ENCODE measurements at regions not wholly inside any gene's neighbourhood (a gene's known extent, or its start where the extent isn't known, plus 50 kb on each side); places are given as distances from the start of the nearest gene placed in this dataset.
A peak's percentile ranks its signal among the peaks of the same experiment; 100 is the strongest.
"Not testable (repeated sequence)": the region's sequence is repeated elsewhere in the genome, so short reads cannot be mapped to it uniquely, and the experiment has no call there.

DNA sequence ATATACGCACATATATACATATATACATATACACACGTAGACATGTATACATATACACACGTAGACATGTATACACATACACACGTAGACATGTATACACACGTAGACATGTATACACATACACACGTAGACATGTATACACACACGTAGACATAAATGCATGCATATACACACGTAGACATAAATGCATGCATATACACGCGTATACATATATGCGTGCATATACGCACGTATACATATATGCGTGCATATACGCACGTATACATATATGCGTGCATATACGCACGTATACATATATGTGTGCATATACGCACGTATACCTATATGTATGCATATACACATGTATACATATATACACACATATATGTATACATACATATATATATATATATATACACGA lies 114.9 kb upstream of the XIST start:
- not testable (repeated sequence) for H3K4me1 Mint-ChIP-seq (ENCODE audit: low read depth); H3K27me3 Mint-ChIP-seq; H3K27ac Mint-ChIP-seq; H3K9me3 Mint-ChIP-seq; H3K4me3 Mint-ChIP-seq
- H3K36me3 Mint-ChIP-seq (ENCODE audit: low read depth) = peaks cover 18% of the 10 kb centered on the region

- Mint-ChIP-seq H3K4me1 (ENCODE audit: low read depth) (peaks cover 12% of the 10 kb centered on the region), H3K27me3 (no peaks in the 10 kb centered on the region), H3K9me3 (no peaks in the 10 kb centered on the region), H3K4me3 (no peak overlapping the region), H3K27ac (no peak overlapping the region), H3K36me3 (ENCODE audit: low read depth) (peaks cover 18% of the 10 kb centered on the region)
These were observed 113.3 kb upstream of the XIST start for GRCh38 chrX:73965833-73966232.

GRCh38 chrX:73964579-73964978 lies 112.1 kb upstream of the XIST start:
- Mint-ChIP-seq H3K9me3 (no peaks in the 10 kb centered on the region), H3K4me3 (no peak overlapping the region), H3K36me3 (ENCODE audit: low read depth) (peaks cover 12% of the 10 kb centered on the region), H3K27me3 (no peaks in the 10 kb centered on the region), H3K4me1 (ENCODE audit: low read depth) (peaks cover 20% of the 10 kb centered on the region), H3K27ac (no peak overlapping the region)

GRCh38 chrX:73963682-73964081 lies 111.2 kb upstream of the XIST start:
- no peak overlapping the region for H3K27ac Mint-ChIP-seq
- no peaks in the 10 kb centered on the region for H3K27me3 Mint-ChIP-seq
- H3K4me3 Mint-ChIP-seq = no peak overlapping the region
- H3K36me3 Mint-ChIP-seq (ENCODE audit: low read depth) = peaks cover 12% of the 10 kb centered on the region
- no peaks in the 10 kb centered on the region for H3K9me3 Mint-ChIP-seq
- H3K4me1 Mint-ChIP-seq (ENCODE audit: low read depth) = peaks cover 27% of the 10 kb centered on the region

GRCh38 chrX:73962948-73963347 lies 110.4 kb upstream of the XIST start:
- no peak overlapping the region for H3K27ac Mint-ChIP-seq
- no peak overlapping the region for H3K4me3 Mint-ChIP-seq
- H3K4me1 Mint-ChIP-seq (ENCODE audit: low read depth) = peaks cover 31% of the 10 kb centered on the region
- no peaks in the 10 kb centered on the region for H3K9me3 Mint-ChIP-seq
- H3K36me3 Mint-ChIP-seq (ENCODE audit: low read depth) = peaks cover 16% of the 10 kb centered on the region
- H3K27me3 Mint-ChIP-seq = no peaks in the 10 kb centered on the region

DNA sequence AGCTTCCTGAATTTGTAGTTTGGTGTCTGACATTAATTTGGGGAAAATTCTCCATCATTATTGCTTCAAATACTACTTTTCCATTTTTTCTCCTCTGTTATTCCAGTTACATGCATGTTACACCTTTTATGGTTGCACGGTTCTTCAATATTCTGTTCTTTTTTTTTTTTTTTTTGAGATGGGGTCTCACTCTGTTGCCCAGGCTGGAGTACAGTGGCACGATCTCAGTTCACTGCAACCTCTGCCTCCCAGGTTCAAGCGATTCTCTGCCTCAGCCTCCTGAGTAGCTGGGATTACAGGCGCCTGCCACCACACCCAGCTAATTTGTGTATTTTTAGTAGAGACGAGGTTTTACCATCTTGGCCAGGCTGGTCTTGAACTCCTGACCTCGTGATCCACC lies 109.4 kb upstream of the XIST start:
- H3K27ac Mint-ChIP-seq, H3K9me3 Mint-ChIP-seq, H3K4me3 Mint-ChIP-seq, H3K27me3 Mint-ChIP-seq: not testable (repeated sequence)
- Mint-ChIP-seq H3K36me3 (ENCODE audit: low read depth) (peaks cover 12% of the 10 kb centered on the region), H3K4me1 (ENCODE audit: low read depth) (peaks cover 36% of the 10 kb centered on the region)

- H3K4me3 Mint-ChIP-seq = peak overlapping the region; percentile 91
- peak overlapping the region; percentile 96 for H3K27ac Mint-ChIP-seq
- peaks cover 9% of the 10 kb centered on the region for H3K36me3 Mint-ChIP-seq (ENCODE audit: low read depth)
- no peaks in the 10 kb centered on the region for H3K27me3 Mint-ChIP-seq
- peaks cover 23% of the 10 kb centered on the region for H3K4me1 Mint-ChIP-seq (ENCODE audit: low read depth)
- H3K9me3 Mint-ChIP-seq = no peaks in the 10 kb centered on the region
These were observed 92.0 kb upstream of the XIST start for GRCh38 chrX:73944563-73944908.

DNA sequence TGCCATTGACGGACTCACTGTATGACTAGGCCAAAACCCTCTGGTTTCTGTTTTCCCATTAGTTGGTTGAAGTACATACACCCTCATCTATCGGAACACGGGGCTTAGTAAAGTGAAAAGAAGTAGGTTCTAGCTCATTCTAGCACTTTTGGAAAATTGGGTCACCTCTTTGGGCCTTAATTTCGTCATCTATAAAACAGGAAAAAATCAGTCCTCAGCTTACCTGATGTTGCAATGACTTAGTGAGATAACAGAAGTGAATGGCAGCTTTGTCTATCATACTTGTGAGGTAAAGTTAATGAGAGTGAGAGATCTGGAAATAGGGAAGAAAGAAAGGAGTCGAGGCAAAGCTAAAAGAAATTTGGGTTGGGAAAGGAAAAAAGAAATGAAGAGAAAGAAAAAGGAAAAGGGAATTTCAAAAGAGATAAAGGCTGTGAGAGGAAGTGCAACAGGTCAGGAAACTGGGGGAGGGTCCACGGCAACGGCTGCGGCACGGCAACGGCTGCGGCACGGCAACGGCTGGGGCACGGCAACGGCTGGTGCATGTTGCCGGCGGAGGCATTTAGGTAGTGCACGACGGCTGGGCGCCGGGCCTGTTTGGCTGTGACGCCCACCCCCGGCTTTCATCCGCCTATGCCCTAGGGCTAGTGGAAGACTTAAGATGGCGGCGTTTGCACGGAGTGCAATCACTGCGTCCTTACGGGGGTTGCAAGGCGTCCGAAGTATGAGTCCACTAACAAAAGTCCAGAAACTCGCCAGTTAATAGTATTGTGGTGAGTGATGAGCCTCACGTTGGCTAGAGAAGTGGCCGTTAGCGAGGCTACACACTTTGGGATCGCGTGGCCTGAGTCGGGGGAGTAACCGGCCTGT lies 91.4 kb upstream of the XIST start:
- peaks cover 9% of the 10 kb centered on the region for H3K36me3 Mint-ChIP-seq (ENCODE audit: low read depth)
- H3K4me1 Mint-ChIP-seq (ENCODE audit: low read depth) = peaks cover 23% of the 10 kb centered on the region
- H3K27ac Mint-ChIP-seq = peak overlapping the region; percentile 96
- no peaks in the 10 kb centered on the region for H3K27me3 Mint-ChIP-seq
- H3K9me3 Mint-ChIP-seq = no peaks in the 10 kb centered on the region
- H3K4me3 Mint-ChIP-seq = peak overlapping the region; percentile 91

DNA sequence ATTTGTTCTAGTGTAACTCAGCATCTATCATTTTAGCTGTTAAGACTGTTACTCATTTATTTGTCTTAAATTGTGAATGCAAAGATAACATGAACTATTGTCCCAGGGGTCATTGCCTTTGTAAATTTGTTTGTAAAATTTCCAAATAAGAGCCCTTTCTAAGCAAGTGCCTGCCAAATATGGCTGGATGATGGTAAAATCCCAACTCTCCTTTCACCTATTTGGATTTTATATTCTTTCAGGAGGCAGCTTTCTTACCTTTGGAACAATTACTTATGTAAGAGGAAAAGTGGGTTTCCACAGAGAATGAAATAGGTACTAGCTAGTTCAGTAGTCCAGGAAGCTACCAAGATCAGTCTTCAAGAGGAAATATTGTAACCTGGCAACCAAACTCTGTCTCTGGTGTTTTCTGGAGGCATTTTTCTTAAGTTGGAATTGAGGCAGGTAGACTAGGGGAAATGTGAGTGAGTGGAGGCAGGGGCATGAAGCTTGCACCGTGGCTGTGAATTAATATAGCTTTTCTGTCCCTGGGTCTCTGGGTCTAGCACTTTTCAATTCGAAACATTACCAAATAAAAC lies 88.5 kb upstream of the XIST start:
- H3K9me3 Mint-ChIP-seq = no peaks in the 10 kb centered on the region
- H3K27ac Mint-ChIP-seq = no peak overlapping the region
- no peak overlapping the region for H3K4me3 Mint-ChIP-seq
- peaks cover 15% of the 10 kb centered on the region for H3K4me1 Mint-ChIP-seq (ENCODE audit: low read depth)
- H3K36me3 Mint-ChIP-seq (ENCODE audit: low read depth) = peaks cover 4% of the 10 kb centered on the region
- no peaks in the 10 kb centered on the region for H3K27me3 Mint-ChIP-seq

DNA sequence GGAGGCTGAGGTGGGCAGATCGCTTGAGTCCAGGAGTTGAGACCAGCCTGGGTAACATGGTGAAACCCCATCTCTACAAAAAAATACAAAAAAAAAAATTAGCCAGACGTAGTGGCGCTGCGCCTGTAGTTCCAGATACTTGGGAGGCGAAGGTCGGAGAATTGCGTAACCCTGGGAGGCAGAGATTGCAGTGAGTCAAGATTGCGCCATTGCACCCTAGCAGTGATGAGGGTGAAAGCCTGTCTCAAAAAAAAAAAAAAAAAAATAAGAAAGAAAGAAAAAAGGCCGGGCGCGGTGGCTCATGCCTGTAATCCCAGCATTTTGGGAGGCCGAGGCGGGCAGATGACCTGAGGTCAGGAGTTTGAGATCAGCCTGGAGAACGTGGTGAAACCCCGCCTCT lies 85.3 kb upstream of the XIST start:
- not testable (repeated sequence) for H3K4me3 Mint-ChIP-seq; H3K27ac Mint-ChIP-seq; H3K9me3 Mint-ChIP-seq; H3K27me3 Mint-ChIP-seq; H3K36me3 Mint-ChIP-seq (ENCODE audit: low read depth); H3K4me1 Mint-ChIP-seq (ENCODE audit: low read depth)

- H3K27ac Mint-ChIP-seq = no peak overlapping the region
- no peaks in the 10 kb centered on the region for H3K4me1 Mint-ChIP-seq (ENCODE audit: low read depth)
- H3K27me3 Mint-ChIP-seq = no peaks in the 10 kb centered on the region
- H3K36me3 Mint-ChIP-seq (ENCODE audit: low read depth) = no peaks in the 10 kb centered on the region
- H3K9me3 Mint-ChIP-seq = no peaks in the 10 kb centered on the region
- H3K4me3 Mint-ChIP-seq = no peak overlapping the region
These were observed 80.0 kb upstream of the XIST start for GRCh38 chrX:73932522-73932921.

DNA sequence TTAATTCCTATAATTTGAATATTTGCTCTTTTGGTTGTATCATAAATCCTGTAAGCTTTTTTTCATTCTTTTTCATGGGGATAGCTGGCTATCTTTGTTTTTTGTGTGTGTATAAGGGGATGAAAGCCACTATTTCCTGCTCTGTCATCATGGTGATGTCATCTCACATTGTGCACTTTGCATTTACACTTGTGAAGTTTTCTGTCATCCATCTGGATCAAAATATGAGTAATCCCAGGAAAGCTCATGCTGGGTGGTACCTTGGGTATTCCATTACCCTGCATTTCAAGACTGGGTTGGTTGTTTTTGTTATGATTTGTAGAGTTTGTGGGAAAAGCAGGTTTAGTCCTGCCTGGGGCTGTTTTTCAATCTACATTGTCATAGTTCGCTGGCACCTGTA lies 77.8 kb upstream of the XIST start:
- no peaks in the 10 kb centered on the region for H3K36me3 Mint-ChIP-seq (ENCODE audit: low read depth)
- H3K4me1 Mint-ChIP-seq (ENCODE audit: low read depth) = no peaks in the 10 kb centered on the region
- no peak overlapping the region for H3K27ac Mint-ChIP-seq
- H3K9me3 Mint-ChIP-seq = no peaks in the 10 kb centered on the region
- no peaks in the 10 kb centered on the region for H3K27me3 Mint-ChIP-seq
- H3K4me3 Mint-ChIP-seq = no peak overlapping the region

DNA sequence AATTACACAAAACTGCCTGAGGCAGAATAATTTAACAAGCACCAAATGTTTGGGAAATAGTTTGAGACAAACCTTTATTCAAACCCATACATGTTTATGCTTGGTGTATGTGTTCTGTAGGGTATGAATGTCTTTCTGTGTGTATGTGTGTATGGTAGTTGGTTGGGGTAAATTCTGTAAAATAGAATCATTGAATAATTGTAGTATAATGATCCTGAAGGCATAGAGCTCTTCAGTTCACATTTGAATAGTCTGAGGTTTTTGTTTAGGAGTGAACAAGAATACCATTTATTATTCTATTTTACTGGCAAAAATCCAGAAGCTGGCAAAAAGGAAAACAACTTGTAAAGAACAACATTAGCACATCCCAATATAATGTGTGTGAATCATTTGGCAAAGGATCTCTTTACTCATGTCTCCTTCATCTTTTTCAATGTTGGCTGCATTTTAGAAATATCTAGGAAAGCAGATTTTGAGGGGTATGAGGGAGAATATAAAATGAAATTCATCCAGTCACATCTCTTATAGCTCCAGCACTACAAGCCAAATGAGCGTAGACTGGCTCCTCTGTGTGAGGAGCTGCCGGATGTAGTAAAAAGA lies 70.4 kb upstream of the XIST start:
- Mint-ChIP-seq H3K4me1 (ENCODE audit: low read depth) (no peaks in the 10 kb centered on the region), H3K4me3 (no peak overlapping the region), H3K27ac (no peak overlapping the region), H3K27me3 (no peaks in the 10 kb centered on the region), H3K9me3 (no peaks in the 10 kb centered on the region), H3K36me3 (ENCODE audit: low read depth) (no peaks in the 10 kb centered on the region)

DNA sequence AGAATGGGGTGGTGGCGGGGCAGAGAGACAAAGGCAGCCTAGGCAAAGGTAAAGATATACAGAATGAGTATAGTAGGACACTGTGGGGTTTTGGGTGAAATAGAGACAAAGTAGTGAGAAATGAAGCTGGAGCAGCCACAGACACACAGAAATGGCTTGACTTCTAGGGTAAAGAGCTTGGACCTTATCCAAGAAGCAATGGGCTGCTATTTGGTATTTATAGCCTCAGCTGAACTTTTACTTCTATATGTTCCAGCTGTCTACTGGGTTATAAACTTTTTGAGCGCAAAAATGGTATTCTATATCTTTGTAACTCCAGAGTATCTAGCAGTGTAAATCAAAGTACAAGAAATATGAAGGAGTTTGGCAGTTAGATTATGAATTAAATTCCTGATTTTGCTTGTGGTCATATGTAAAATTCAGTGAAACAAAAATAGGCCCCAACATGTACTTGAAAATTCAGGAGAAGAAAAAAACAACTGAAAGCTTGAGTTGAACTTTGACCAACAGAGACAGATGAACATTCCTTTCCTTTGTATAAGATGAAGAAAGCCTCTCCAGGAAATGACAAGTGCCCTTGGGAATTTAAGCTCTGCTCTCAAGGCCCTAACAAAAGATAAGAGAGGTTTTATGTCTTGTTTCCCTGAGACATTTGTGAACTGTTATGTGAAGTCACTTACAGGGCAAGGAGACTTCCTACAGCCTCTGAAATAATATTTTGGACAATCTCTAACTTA lies 64.6 kb upstream of the XIST start:
- Mint-ChIP-seq H3K27me3 (no peaks in the 10 kb centered on the region), H3K4me1 (ENCODE audit: low read depth) (no peaks in the 10 kb centered on the region), H3K36me3 (ENCODE audit: low read depth) (no peaks in the 10 kb centered on the region), H3K4me3 (no peak overlapping the region), H3K27ac (no peak overlapping the region), H3K9me3 (no peaks in the 10 kb centered on the region)

DNA sequence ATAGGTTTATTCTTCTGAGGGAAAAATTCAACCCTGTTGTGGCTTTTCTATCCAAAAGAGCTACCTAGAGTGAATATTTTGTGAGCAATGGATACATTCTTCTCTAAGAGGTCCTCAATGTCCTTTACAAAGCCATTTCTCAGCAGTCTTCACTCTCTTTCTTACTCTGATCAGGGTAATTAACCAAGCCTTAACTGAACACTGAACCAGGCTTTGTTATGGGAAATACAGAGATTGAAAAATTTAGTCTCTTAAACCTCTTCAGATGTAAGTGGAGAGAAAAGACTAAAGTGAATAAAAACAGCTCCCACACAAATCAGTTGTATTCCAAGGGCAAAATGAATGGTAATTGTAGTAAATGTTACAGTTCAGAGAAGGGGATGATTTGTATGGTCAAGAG lies 64.0 kb upstream of the XIST start:
- H3K9me3 Mint-ChIP-seq = no peaks in the 10 kb centered on the region
- no peaks in the 10 kb centered on the region for H3K4me1 Mint-ChIP-seq (ENCODE audit: low read depth)
- H3K36me3 Mint-ChIP-seq (ENCODE audit: low read depth) = no peaks in the 10 kb centered on the region
- no peaks in the 10 kb centered on the region for H3K27me3 Mint-ChIP-seq
- no peak overlapping the region for H3K4me3 Mint-ChIP-seq
- no peak overlapping the region for H3K27ac Mint-ChIP-seq

All from stimulated activated naive CD8-positive, alpha-beta T cell treated with anti-CD3 and anti-CD28 coated beads, Interleukin-15, Interleukin-2, amounts not matched to agents 100 ng/mL and 50 ng/mL, for 24 hours (primary cell).